MM.1S (cell line): ENCODE measurements at regions not wholly inside any gene's neighbourhood (a gene's known extent, or its start where the extent isn't known, plus 50 kb on each side); places are given as distances from the start of the nearest gene placed in this dataset.

ENCODE experiments used
- CTCF ChIP-seq: fragments of 300-600 bp; sonication (generic); IDR thresholded peaks from 2 replicates; pipeline ENCODE4 v1.5.1; 2016; ENCODE audit warnings: antibody characterized with exemption, low read length, mixed read lengths
- EZH2phosphoT487 ChIP-seq: fragments of 300-600 bp; sonication (generic); IDR thresholded peaks from 2 replicates; pipeline ENCODE4 v1.6.1; 2018; ENCODE audit warnings: antibody characterized with exemption, low read length

DNA sequence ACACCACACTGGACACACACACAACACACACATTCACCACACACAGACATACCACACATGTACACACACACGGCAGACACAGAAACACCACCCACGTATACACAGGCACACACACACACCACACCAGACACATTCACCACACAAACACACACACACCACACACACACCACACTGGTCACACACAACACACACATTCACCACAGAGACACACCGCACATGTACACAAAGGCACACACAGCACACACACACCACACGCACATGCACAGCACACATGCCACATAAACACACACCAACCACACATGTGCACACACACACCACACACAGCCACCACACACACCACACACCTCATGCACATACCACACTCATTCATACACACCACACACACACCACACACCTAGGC lies 84.2 kb upstream of the PRR5 start:
- TF ChIP-seq CTCF (no peak), EZH2phosphoT487 (no peak)
